22Rv1 (cell line): ENCODE measurements at regions not wholly inside any gene's neighbourhood (a gene's known extent, or its start where the extent isn't known, plus 50 kb on each side); places are given as distances from the start of the nearest gene placed in this dataset.

ENCODE experiments used
- H3K27ac ChIP-seq: fragments of 450-650 bp; 2 replicates; pipeline ENCODE4 v1.5.1; 2017
- CTCF ChIP-seq: fragments of 450-650 bp; IDR thresholded peaks from 2 replicates; pipeline ENCODE4 v1.5.1; 2017; ENCODE audit warnings: mild to moderate bottlenecking
- ZFX ChIP-seq: fragments of 450-650 bp; IDR thresholded peaks from 2 replicates; pipeline ENCODE4 v1.6.1; 2017; ENCODE audit warnings: antibody characterized with exemption, borderline replicate concordance

DNA sequence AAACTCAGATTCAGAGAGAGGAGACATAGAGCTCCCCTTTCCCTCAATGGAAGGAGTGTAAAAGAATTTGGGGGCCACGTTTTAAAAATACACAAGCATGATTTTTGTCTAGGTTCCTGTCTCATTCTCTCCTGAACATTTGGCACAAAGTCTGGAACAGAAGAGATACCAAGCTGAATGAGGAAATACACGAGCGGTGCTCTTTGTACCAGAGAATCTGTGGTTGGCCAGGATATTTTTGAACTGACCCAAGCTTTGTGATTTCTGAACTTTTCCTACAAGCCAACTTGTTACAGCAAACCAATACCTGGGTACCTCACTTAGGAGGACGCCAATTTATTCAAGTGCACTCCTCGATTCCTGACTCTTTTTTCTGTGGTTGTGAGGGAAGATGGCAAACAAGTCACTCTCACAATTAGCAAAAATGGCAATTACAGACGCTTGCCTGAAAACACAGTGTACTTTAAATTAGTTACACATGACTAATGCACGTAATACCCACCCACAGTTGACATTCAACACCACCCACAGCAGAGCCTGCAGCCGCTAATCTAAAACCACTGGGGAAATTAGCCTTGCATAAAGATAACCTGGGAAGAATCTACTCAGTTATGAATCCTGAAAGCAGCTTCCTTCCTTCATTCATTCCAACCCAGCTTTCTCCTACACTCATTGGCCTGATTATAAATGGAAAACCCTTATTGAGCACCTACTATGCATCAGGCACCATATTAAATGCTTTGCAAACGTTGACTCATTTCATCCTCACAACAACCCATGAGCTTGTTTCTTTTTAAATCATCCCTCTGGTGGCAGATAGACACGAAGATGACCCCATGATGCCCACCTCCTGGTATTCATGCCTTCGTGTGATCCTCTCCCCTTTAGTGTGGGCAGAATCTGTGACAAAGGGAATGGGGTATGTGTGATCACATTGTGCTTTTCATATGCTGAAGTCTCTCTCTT is 293.5 kb downstream of the KBTBD8 start:
- no peak overlapping the region for H3K27ac ChIP-seq
- TF ChIP-seq ZFX, result no peak
- no peak for TF ChIP-seq CTCF

GRCh38 chr3:67292356-67293121 is 294.4 kb downstream of the KBTBD8 start:
- H3K27ac ChIP-seq, result no peak overlapping the region
- TF ChIP-seq ZFX (no peak), CTCF (no peak)

DNA sequence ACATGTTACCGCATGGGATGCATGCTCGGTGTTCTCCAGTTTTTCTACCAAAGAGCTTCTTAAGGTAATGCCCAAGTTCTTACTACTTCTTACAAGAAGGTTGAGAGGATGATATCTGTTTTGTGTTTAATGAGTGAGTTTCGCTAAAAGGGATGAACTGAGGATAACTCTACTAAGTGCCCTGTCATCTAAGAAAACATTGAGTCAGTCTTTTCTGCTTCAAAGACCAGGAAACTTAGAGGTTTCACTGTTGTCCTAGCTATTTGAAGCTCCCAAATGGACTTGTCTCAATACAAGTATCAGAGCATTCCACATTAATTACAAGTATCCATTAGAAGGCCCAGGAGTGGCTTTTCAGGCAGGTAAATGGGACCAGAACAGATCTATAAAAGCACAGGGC is 296.2 kb downstream of the KBTBD8 start:
- H3K27ac ChIP-seq, result no peak overlapping the region
- no peak for TF ChIP-seq ZFX
- no peak for TF ChIP-seq CTCF

- no peak for TF ChIP-seq CTCF
- no peak for TF ChIP-seq ZFX
- no peak overlapping the region for H3K27ac ChIP-seq
Observed at GRCh38 chr3:67296039-67296892, 298.2 kb downstream of the KBTBD8 start.

- H3K27ac ChIP-seq, result no peak overlapping the region
- TF ChIP-seq CTCF (no peak), ZFX (no peak)
Observed at GRCh38 chr3:67297715-67298475, 299.8 kb downstream of the KBTBD8 start.

- no peak overlapping the region for H3K27ac ChIP-seq
- TF ChIP-seq ZFX, result no peak
Observed at GRCh38 chr3:67301556-67301955, 303.4 kb downstream of the KBTBD8 start.
